Kidney (tissue), 13 donors: ENCODE measurements at regions not wholly inside any gene's neighbourhood (a gene's known extent, or its start where the extent isn't known, plus 50 kb on each side); places are given as distances from the start of the nearest gene placed in this dataset.
"Not testable (repeated sequence)": the region's sequence is repeated elsewhere in the genome, so short reads cannot be mapped to it uniquely, and the experiment has no call there.

Experiments
- DNase-seq, 5 donors: peaks; one replicate each; pipeline ENCODE4 v3.0.0-alpha.2; 2013 to 2020
- FAIRE-seq: peaks from 2 replicates; lab custom pipeline; 2012; peaks lifted over from hg19 to GRCh38; lab: Jason Lieb, UNC
- H3K27ac ChIP-seq, 2 donors: one replicate each; pipeline ENCODE4 v1.7.0; 2013; ENCODE audit warnings: low read depth in 2 of 2, low read length in 2 of 2, inconsistent platforms in 1 of 2
- H3K27me3 ChIP-seq: one replicate; pipeline ENCODE4 v1.7.1; 2013; ENCODE audit warnings: low read length, inconsistent platforms; ENCODE audit not compliant: control insufficient read depth, insufficient read depth
- H3K36me3 ChIP-seq, 3 donors: one replicate each; pipeline versions ENCODE4 v1.7.0 to v1.7.1; 2013; ENCODE audit warnings: low read length in 3 of 3, control low read depth in 1 of 3, inconsistent platforms in 1 of 3; ENCODE audit not compliant: insufficient read depth in 3 of 3, control insufficient read depth in 2 of 3
- H3K4me1 ChIP-seq, 3 donors: one replicate each; pipeline versions ENCODE4 v1.7.0 to v1.7.1; 2013; ENCODE audit warnings: low read length in 3 of 3, inconsistent platforms in 1 of 3, low read depth in 1 of 3; ENCODE audit not compliant: control insufficient read depth in 2 of 3, insufficient read depth in 2 of 3
- H3K4me3 ChIP-seq, 3 donors: one replicate each; pipeline versions ENCODE4 v1.7.0 to v1.8.1; 2013; ENCODE audit warnings: low read length in 3 of 3, control low read depth in 1 of 3, inconsistent platforms in 1 of 3
- H3K9ac ChIP-seq, 3 donors: one replicate each; pipeline versions ENCODE4 v1.7.0 to v1.7.1; 2013; ENCODE audit warnings: low read length in 3 of 3, control low read depth in 1 of 3, inconsistent platforms in 1 of 3
- H3K9me3 ChIP-seq, 3 donors: one replicate each; pipeline versions ENCODE4 v1.7.0 to v1.7.1; 2013; ENCODE audit warnings: low read length in 3 of 3, control low read depth in 1 of 3, inconsistent platforms in 1 of 3; ENCODE audit not compliant: control insufficient read depth in 2 of 3, insufficient read depth in 1 of 3
- intact Hi-C: fragments of 100-400 bp; cut with DNase I; formaldehyde crosslinking; loops from one replicate; pipeline ENCODE4 v1.11.1; 2022
- TF ChIP-seq, protein P1 (sequence below): IDR thresholded peaks from 3 replicates; pipeline ENCODE4 v1.5.1; 2012; ENCODE audit warnings: mild to moderate bottlenecking, moderate library complexity, borderline replicate concordance; ENCODE audit not compliant: insufficient read depth; ENCODE audit errors: extremely low read depth
- donor health status: control.
- donor health status: control.
- donor health status: control.
- donor health status: control.
- donor health status: control.
- donor health status: DM: yes; HTN: yes; CAD: no.
- donor health status: Normal renal cell carcinoma (clear cell type).

DNA sequence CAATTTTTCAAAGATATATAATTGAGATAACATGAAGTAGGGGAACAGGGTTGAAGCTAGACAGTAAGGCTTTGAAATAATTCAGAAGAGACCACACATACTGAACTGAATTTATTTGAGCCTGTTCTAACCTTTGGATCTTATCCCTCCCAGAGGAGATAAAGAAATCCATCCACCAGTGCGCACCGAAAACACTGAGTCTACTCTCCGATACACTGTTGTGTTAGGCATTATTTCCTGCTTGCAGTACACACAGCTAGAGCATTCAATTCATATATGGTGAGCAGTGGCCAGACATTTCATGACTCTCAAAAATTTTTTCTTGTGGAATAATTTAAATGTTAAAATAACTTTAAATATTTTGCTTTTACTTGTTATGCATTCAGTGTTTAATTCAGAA lies 342.7 kb downstream of the GPD2 start:
- FAIRE-seq (no peak), DNase-seq (no peak)
- TF ChIP-seq, protein P1, sequence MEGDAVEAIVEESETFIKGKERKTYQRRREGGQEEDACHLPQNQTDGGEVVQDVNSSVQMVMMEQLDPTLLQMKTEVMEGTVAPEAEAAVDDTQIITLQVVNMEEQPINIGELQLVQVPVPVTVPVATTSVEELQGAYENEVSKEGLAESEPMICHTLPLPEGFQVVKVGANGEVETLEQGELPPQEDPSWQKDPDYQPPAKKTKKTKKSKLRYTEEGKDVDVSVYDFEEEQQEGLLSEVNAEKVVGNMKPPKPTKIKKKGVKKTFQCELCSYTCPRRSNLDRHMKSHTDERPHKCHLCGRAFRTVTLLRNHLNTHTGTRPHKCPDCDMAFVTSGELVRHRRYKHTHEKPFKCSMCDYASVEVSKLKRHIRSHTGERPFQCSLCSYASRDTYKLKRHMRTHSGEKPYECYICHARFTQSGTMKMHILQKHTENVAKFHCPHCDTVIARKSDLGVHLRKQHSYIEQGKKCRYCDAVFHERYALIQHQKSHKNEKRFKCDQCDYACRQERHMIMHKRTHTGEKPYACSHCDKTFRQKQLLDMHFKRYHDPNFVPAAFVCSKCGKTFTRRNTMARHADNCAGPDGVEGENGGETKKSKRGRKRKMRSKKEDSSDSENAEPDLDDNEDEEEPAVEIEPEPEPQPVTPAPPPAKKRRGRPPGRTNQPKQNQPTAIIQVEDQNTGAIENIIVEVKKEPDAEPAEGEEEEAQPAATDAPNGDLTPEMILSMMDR: no peak
- intact Hi-C loops: no loop called here
- Histone ChIP-seq H3K9me3 (no peaks in the 10 kb centered on the region), H3K4me3 (no peak overlapping the region), H3K36me3 (no peaks in the 10 kb centered on the region), H3K4me1 (no peaks in the 10 kb centered on the region), H3K9ac (no peak overlapping the region), H3K27me3 (no peaks in the 10 kb centered on the region), H3K27ac (no peak overlapping the region)

DNA sequence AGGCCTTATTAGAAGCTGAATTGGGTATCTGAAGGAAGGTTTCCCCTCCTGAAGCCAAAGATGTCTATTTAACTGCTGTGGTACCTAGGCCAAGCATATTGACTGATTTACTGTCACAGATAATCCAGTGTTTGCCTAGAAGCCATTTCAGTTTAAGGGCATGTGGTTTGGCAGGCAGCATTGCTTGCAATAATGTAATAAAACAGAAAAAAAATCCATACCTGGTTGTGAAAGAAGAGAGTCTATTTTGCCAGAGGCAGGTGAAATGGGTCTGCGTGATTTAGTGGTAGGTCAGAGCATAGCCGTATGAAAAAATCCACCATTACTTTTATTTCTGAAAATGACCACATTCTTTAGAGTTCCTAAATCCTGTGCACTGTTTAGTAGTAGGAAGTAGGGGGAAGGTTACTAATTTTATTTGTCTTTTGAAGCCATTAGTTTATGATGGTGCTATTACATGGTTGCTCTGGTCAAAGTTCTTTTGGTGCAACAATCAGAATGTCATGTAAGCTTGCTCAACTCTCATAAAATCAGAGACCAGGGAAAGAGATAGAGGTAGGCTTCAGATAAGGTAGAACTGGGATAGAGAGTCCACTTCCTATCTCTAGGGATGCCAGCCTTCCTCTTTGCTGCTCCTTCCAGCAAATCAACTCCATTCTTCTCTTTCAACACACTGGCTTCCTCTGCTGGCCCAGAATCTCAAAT lies 343.4 kb downstream of the GPD2 start:
- H3K9ac ChIP-seq: no peak overlapping the region
- DNase-seq: no peak
- H3K27ac ChIP-seq: no peak overlapping the region
- H3K9me3 ChIP-seq: no peaks in the 10 kb centered on the region
- H3K27me3 ChIP-seq: no peaks in the 10 kb centered on the region
- no peaks in the 10 kb centered on the region for H3K4me1 ChIP-seq
- no peak overlapping the region for H3K4me3 ChIP-seq
- FAIRE-seq: no peak
- TF ChIP-seq, protein P1: no peak
- H3K36me3 ChIP-seq: no peaks in the 10 kb centered on the region
- intact Hi-C loops: no loop called here

DNA sequence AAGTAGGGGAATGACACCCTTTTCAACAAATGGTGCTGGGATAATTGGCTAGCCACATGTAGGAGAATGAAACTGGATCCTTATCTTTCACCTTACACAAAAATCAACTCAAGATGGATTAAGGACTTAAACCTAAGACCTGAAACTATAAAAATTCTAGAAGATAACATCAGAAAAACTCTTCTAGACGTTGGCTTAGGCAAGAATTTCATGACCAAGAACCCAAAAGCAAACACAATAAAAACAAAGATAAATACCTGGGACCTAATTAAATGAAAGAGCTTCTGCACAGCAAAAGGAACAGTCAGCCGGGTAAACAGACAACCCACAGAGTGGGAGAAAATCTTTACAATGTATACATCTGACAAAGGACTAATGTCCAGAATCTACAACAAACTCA lies 345.5 kb downstream of the GPD2 start:
- H3K36me3 ChIP-seq, H3K4me3 ChIP-seq, H3K4me1 ChIP-seq, intact Hi-C loops, H3K27me3 ChIP-seq, DNase-seq, H3K9me3 ChIP-seq, FAIRE-seq, H3K27ac ChIP-seq, H3K9ac ChIP-seq: not testable (repeated sequence)

DNA sequence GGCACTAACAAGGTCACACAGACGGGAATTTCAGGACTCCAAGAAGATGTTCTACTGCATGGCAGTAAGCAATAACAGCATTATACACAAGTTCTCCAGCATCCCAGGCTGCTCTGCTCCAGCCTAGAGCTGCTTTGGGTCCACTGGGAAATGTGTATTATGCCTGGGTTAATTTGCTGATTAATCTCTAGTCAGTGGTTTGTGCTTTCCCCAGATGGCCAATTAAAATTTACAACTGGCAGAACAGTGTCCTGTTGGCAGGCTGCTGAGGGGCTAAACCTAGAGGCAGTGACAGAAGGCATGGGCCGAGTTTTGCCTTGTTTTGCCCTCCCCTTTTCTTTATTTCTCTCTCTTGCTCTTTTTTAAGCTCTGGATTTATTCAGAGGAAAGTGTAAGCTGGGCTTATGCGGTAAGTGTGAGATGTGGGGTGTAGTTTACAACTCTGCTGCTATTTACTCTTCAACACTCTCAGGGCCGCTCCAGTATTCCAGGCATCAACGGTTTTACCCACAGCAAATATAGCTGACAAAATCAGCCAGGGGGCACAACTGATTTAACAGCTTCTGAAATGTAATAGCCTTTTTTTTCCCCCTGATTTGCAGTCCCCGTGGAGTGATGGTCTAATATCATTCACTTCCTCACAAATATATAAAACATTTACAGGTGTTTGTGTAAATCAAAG lies 348.0 kb downstream of the GPD2 start:
- Histone ChIP-seq H3K27me3 (no peaks in the 10 kb centered on the region), H3K4me1 (no peaks in the 10 kb centered on the region), H3K36me3 (no peaks in the 10 kb centered on the region), H3K27ac (no peak overlapping the region), H3K9me3 (no peaks in the 10 kb centered on the region), H3K4me3 (no peak overlapping the region), H3K9ac (no peak overlapping the region)
- DNase-seq (peak in 2 of 5 donors; percentile 9 to 12), FAIRE-seq (no peak)
- TF ChIP-seq, protein P1: no peak
- intact Hi-C loops: no loop called here
